Activated CD4-positive, alpha-beta T cell treated with anti-CD3 and anti-CD28 coated beads, Interleukin-2, amount 50 U/mL, for 4 hours (primary cell): ENCODE measurements at regions not wholly inside any gene's neighbourhood (a gene's known extent, or its start where the extent isn't known, plus 50 kb on each side); places are given as distances from the start of the nearest gene placed in this dataset.

Experiments
- DNase-seq, 2 experiments: peaks; one replicate each; pipeline ENCODE4 v3.0.0-alpha.2; 2020

- DNase-seq, result no peak
Measured at GRCh38 chr18:45274026-45274425, 341.2 kb upstream of the SLC14A2 start.

GRCh38 chr18:45275367-45276113 is 339.7 kb upstream of the SLC14A2 start:
- no peak for DNase-seq

- no peak for DNase-seq
Measured at GRCh38 chr18:45276878-45277277, 338.4 kb upstream of the SLC14A2 start.

- no peak for DNase-seq
Measured at GRCh38 chr18:45277908-45278307, 337.4 kb upstream of the SLC14A2 start.

GRCh38 chr18:45280481-45281276 is 334.6 kb upstream of the SLC14A2 start:
- no peak for DNase-seq

GRCh38 chr18:45282101-45282812 is 333.0 kb upstream of the SLC14A2 start:
- DNase-seq, result no peak

GRCh38 chr18:45284174-45284573 is 331.1 kb upstream of the SLC14A2 start:
- DNase-seq, result no peak

- no peak for DNase-seq
Measured at GRCh38 chr18:45284851-45285250, 330.4 kb upstream of the SLC14A2 start.

- DNase-seq, result no peak
Measured at GRCh38 chr18:45285251-45285650, 330.0 kb upstream of the SLC14A2 start.

GRCh38 chr18:45286431-45286830 is 328.8 kb upstream of the SLC14A2 start:
- no peak for DNase-seq

GRCh38 chr18:45287531-45287930 is 327.7 kb upstream of the SLC14A2 start:
- DNase-seq, result no peak

- no peak for DNase-seq
Measured at GRCh38 chr18:45290364-45290763, 324.9 kb upstream of the SLC14A2 start.

GRCh38 chr18:45291621-45292615 is 323.4 kb upstream of the SLC14A2 start:
- no peak for DNase-seq

- no peak for DNase-seq
Measured at GRCh38 chr18:45295388-45295787, 319.9 kb upstream of the SLC14A2 start.

- no peak for DNase-seq
Measured at GRCh38 chr18:45298986-45299385, 316.3 kb upstream of the SLC14A2 start.

GRCh38 chr18:45303026-45303425 is 312.2 kb upstream of the SLC14A2 start:
- no peak for DNase-seq

GRCh38 chr18:45304558-45304957 is 310.7 kb upstream of the SLC14A2 start:
- no peak for DNase-seq

GRCh38 chr18:45312555-45313126 is 302.6 kb upstream of the SLC14A2 start:
- DNase-seq, result no peak

GRCh38 chr18:45316127-45316526 is 299.1 kb upstream of the SLC14A2 start:
- DNase-seq, result no peak

- DNase-seq, result no peak
Measured at GRCh38 chr18:45317948-45318640, 297.2 kb upstream of the SLC14A2 start.

- no peak for DNase-seq
Measured at GRCh38 chr18:45320724-45321123, 294.6 kb upstream of the SLC14A2 start.
